Mammary epithelial cell (primary cell): ENCODE measurements at regions not wholly inside any gene's neighbourhood (a gene's known extent, or its start where the extent isn't known, plus 50 kb on each side); places are given as distances from the start of the nearest gene placed in this dataset.
A peak's percentile ranks its signal among the peaks of the same experiment; 100 is the strongest.

Experiments used
- CTCF ChIP-seq, 2 donors: IDR thresholded peaks in 1 of 2; conservative IDR thresholded peaks in 1 of 2; 2 replicates each; pipeline ENCODE4 v1.5.1; 2011 to 2012; ENCODE audit warnings: inconsistent platforms in 2 of 2, low read length in 2 of 2, mild to moderate bottlenecking in 2 of 2, control low read depth in 1 of 2, low read depth in 1 of 2; ENCODE audit not compliant: insufficient read depth in 1 of 2; ENCODE audit errors: extremely low read depth in 1 of 2
- EZH2 ChIP-seq: IDR thresholded peaks from 2 replicates; pipeline ENCODE4 v1.6.1; 2012; ENCODE audit warnings: low read length, inconsistent platforms, borderline replicate concordance

- TF ChIP-seq CTCF (conservative IDR thresholded peaks at IDR 0.05 in 1 of 2, IDR thresholded peaks at IDR 0.05 in 1 of 2; ENCODE audit: extremely low read depth in 1 of 2, insufficient read depth in 1 of 2, low read depth in 1 of 2, low read length in 2 of 2) (peak in 1 of 2 donors; percentile 4), EZH2 (no peak)
These were observed 148.1 kb downstream of the CEBPB start for GRCh38 chr20:50338479-50339391.
